ENCODE measurements at regions not wholly inside any gene's neighbourhood (a gene's known extent, or its start where the extent isn't known, plus 50 kb on each side); places are given as distances from the start of the nearest gene placed in this dataset.
"Not testable (repeated sequence)": the region's sequence is repeated elsewhere in the genome, so short reads cannot be mapped to it uniquely, and the experiment has no call there.

DNA sequence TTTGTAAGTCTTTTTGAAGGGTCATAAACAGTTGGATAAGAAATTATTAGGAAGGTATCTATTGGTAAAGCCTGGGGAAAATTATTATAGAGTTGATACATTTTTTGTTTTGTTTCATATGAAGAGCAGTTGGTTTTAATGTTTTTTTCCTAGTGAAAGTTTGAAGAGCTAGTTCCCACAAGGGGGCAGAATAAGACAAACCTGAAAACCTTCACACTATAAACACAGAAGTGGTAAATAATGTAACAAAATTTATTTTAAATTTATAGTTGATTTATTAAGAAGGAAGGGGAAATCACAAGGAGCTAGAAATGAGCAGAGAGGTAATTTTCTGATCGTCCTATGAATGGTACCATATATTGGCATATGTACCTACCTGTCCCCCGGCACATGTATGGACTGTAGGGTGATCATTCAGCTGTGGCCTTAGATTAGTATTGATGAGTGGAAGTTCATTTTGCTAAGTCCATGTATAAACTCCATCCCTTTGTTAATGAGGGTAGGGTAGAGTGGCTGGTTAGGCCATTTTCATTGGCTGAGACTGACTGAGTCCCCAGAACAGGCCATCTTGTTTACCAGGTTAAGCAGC, 116.3 kb downstream of the TANC2 start:
- peak in 1 of 2 donors; percentile 17 for ATAC-seq

- ATAC-seq, result peak in 1 of 2 donors; percentile 25
Observed at GRCh38 chr17:63082952-63083351, 116.9 kb downstream of the TANC2 start.

DNA sequence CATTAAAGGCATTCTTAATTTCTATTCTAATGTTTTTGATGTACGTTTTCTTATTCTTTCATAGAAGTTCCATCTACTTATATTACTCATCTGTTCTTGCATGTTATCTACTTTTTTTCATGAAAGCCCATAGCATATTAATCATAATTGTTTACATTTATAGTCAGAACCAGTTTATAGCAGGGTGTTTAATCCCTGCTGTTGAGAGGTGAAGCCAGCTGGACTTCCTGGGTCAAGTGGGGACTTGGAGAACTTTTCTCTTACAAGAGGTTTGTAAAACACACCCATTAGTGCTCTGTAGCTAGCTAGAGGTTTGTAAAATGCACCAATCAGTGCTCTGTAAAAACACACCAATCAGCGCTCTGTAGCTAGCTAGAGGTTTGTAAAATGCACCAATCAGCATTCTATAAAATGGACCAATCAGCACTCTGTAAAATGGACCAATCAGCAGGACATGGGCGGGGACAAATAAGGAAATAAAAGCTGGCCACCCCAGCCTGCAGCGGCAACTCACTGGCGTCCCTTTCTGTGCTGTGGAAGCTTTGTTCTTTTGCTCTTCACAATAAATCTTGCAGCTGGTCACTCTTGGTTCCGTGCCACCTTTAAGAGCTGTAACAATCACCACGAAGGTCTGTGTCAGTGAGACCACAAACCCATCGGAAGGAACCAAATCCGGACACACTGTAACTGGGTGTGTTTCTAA, 120.6 kb downstream of the TANC2 start:
- ATAC-seq, result no peak

GRCh38 chr17:63090358-63091114, 124.5 kb downstream of the TANC2 start:
- not testable (repeated sequence) for ATAC-seq

DNA sequence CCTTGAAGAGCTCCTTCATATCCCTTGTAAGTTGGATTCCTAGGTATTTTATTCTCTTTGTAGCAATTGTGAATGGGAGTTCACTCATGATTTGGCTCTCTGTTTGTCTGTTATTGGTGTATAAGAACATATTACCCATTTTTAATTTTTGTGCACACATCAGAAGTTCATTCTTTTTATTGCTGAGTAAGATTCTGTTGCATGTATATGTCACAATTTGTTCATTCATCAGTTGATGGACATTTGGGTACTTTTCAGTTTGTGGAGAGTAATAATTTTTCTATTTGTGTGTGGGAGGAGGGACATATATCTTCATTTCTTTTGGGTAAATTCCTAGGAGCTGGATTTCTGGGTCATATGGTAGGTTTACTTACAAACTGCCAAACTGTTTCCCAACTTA, 125.9 kb downstream of the TANC2 start:
- ATAC-seq, result not testable (repeated sequence)

- no peak for ATAC-seq
Observed at GRCh38 chr17:63094631-63095030, 128.6 kb downstream of the TANC2 start.

DNA sequence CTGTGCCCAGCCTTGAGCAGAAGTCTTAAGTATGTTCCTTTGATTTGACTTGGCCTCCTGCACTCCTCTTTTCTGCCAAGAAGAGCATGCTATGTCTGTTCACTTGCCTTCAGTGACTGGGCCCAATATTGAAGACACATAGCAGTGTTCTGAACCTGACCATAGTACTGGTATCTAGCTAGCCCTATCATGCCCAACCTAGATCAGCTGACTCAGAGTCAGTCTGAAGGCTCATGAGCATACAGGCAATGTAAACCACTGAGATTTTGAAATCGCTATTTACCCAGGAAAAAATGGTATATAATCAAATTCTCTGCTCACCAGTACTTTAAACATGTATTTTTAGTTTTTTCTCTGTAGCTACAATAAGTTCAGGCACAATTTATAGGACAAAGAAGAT, 129.4 kb downstream of the TANC2 start:
- ATAC-seq, result no peak

- no peak for ATAC-seq
Observed at GRCh38 chr17:63095879-63096278, 129.8 kb downstream of the TANC2 start.

DNA sequence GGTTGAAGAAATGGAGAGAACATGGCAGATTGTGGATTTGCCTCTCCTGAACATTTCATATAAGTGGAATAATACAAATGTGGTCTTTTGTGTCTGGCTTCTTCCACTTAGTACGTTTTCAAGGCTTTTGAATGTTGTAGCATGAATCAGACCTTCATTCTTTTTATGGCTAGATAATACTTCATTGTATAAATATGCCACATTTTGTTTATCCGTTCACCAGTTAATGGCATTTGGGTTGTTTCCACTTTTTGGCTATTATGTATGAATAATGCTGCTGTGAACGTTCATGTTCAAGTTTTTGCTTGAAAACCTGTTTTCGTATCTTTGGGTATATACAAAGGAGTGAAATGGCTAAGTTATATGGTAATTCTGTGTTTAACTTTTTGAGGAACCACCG, 130.4 kb downstream of the TANC2 start:
- no peak for ATAC-seq

- ATAC-seq, result no peak
Observed at GRCh38 chr17:63099425-63099824, 133.4 kb downstream of the TANC2 start.

DNA sequence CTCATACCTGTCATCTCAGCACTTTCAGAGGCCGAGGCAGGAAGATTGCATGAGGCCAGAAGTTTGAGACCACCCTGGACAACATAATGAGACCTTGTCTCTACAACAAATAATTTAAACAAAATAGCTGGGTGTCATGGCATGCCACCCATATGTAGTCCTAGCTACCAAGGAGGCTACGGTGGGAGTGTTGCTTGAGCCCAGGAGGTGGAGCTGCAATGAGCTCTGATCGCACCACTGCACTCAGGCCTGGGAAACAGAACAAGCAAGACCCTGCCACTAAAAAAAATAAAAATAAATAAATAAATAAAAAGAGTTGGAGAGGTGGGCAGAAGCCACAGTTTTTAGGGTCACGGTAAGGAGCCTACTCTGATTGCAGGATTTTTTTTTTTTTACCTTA, 136.0 kb downstream of the TANC2 start:
- no peak for ATAC-seq

DNA sequence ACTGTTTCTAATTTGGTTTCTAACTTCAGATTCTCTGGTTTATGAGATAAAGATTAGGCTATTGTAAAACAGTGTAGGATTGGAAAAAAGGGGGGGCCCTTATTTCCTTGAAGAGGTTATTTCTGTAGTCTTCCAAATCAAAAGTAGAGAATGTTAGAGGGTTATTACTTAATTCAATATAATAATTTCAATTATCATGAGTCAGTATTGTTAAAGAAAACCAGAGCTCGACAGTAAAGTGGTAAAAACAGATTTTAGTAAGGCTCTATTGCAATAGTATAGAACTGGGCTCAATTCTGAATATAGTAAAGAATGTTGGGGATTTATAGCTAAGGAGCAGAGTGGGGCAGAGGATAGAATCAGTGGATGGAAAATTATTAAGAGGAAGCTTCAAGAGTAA, 140.0 kb downstream of the TANC2 start:
- ATAC-seq, result no peak

- ATAC-seq, result no peak
Observed at GRCh38 chr17:63109661-63110060, 143.6 kb downstream of the TANC2 start.

GRCh38 chr17:63113167-63113566, 147.1 kb downstream of the TANC2 start:
- ATAC-seq, result no peak

DNA sequence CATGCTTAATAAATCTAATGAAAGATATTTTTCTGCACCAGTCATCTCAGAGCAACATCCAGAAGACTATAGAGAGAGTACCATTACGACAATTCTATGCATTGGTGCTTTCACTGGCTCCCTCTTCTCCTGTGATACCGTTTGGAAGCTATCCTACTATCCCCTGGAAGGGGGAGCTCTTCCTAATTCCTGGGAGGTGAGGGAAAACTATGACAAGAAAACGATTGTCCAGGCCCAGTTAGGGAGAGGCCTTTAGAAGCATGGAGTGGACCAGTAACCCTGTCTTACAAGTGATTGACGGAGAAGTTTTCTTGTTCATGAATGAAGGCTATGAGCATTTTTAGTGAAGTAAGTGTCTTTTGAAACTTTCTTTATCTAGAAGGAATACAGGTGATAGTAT, 150.2 kb downstream of the TANC2 start:
- no peak for ATAC-seq

GRCh38 chr17:63116967-63117830, 151.2 kb downstream of the TANC2 start:
- no peak for ATAC-seq

DNA sequence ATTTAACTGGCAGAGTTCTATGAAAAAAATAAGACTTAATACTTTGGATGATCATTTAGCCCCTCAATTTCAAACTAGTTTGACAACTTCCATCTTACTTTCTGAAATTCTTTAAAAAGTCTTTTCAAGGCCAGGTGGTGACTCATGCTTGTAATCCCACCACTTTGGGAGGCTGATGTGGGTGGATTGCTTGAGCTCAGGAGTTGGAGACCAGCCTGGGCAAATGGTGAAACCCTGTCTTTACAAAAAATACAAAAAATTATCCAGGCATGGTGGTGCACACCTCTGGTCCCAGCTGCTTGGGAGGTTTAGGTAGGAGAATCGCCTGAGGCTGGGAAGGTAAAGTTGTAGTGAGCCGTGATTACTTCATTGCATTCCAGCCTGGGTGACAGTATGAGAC, 154.4 kb downstream of the TANC2 start:
- no peak for ATAC-seq

DNA sequence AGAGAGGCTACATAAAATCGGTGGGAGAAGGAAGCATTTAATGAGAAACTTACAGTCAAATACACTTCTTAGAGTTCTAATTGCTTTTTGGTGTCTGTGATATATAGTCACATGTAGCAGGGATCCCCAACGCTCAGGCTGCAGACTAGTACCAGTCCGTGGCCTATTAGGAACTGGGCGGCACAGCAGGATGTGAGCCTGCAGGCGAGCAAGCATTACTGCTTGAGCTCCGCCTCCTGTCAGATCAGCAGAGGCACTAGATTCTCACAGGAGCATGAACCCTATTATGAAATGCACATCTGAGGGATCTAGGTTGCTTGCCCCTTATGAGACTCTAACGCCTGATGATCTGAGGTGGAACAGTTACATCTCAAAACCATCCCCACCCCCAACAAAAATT, 158.5 kb downstream of the TANC2 start:
- ATAC-seq, result no peak

- no peak for ATAC-seq
Observed at GRCh38 chr17:63124958-63125357, 158.9 kb downstream of the TANC2 start.

DNA sequence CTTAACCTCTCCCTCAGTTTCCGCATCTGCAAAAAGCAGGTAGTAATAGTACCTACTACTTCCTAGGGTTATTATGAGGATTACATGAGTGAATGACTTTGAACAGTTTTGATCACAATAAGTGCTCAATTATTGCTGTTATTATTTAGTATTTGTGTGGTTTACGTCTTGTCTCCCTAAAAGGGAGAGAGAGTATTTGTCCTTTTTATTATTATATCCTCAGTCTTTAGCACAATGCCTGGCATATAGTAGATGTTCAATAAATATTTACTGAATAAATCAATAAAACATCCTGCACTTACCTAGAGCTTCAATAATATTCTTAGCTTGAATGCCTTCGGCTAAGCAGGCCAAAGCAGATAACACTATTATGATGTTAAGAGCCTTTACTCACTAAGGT, 160.0 kb downstream of the TANC2 start:
- ATAC-seq, result no peak

DNA sequence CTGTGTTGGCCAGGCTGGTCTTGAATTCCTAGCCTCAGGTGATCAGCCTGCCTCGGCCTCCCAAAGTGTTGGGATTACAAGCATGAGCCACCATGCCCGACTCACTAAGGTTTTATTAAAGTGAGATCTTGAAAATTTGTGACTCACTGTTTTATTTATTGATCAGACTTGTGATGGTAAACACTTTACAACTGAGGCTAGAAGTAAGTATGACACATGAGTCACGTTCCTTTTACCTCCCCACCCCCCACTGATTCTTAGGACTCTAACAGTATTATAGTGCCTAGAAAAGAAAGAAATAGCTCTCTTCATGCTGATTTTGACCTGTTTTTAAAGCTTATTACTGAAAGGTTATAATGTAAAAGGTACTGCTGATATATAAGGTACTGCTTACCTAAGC, 160.6 kb downstream of the TANC2 start:
- no peak for ATAC-seq

GRCh38 chr17:63132459-63132911, 166.4 kb downstream of the TANC2 start:
- no peak for ATAC-seq

DNA sequence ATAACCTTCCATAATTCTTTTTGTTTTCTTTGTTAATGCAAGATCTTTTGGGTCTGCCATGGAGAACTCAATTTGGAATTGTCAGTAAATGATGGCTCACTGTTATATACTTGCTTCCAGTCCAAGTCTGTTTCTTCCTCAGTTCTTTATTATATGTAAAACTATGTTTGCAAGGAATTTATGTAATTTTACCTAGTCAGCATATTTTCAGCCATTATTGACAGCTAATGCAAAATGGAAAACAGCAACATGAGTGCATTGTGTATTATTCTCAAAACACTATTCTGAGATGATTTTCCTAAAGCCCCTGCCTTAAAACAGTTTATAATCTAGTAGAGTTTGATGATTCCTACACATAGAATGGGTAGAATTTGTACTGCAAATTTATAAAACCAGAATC, 167.5 kb downstream of the TANC2 start:
- ATAC-seq, result no peak
